ENCODE measurements at regions not wholly inside any gene's neighbourhood (a gene's known extent, or its start where the extent isn't known, plus 50 kb on each side); places are given as distances from the start of the nearest gene placed in this dataset.

- TF ChIP-seq POLR2A (IDR thresholded peaks at IDR 0.05; ENCODE audit: low read length) (no peak), GATA1 (IDR thresholded peaks at IDR 0.05; ENCODE audit: low read depth, low read length) (no peak)
Observed at GRCh38 chr3:83567935-83568334, 1390.9 kb upstream of the CADM2 start.
